ENCODE measurements at regions not wholly inside any gene's neighbourhood (a gene's known extent, or its start where the extent isn't known, plus 50 kb on each side); places are given as distances from the start of the nearest gene placed in this dataset.
"Not testable (repeated sequence)": the region's sequence is repeated elsewhere in the genome, so short reads cannot be mapped to it uniquely, and the experiment has no call there.

- not testable (repeated sequence) for TF ChIP-seq CTCF (IDR thresholded peaks at IDR 0.05); EZH2 (IDR thresholded peaks at IDR 0.05; ENCODE audit: borderline replicate concordance, insufficient read depth, low read depth, low read length, poor library complexity, severe bottlenecking)
Measured at GRCh38 chrY:3195035-3195434, 259.9 kb downstream of the ZFY start.
